Panc1 (cell line): ENCODE measurements at regions not wholly inside any gene's neighbourhood (a gene's known extent, or its start where the extent isn't known, plus 50 kb on each side); places are given as distances from the start of the nearest gene placed in this dataset.

Experiments
- ATAC-seq: fragments of 200-7000 bp; cut with Tn5 transposase; 2 replicates; pipeline ENCODE4 v1.9.1; 2020; ENCODE audit warnings: mild to moderate bottlenecking, moderate library complexity
- BruUV-seq: library from RNA; stranded (reverse); fragments of 400-500 nt; replicated peaks from 2 replicates; lab custom pipeline; 2021; lab: Mats Ljungman, UMichigan
- CTCF ChIA-PET: fragments of 300-600 bp; sonication (Branson Sonifier 250); formaldehyde crosslinking; loops from one replicate; lab custom pipeline; 2022; ENCODE audit warnings: antibody characterized with exemption; lab: Charles Lee
- POLR2A ChIA-PET: fragments of 300-600 bp; sonication (Branson Sonifier 250); formaldehyde crosslinking; loops from one replicate; lab custom pipeline; 2022; ENCODE audit warnings: antibody characterized with exemption; lab: Charles Lee
- DNase-seq: peaks from one replicate; pipeline ENCODE4 v3.0.0-alpha.2; 2010; ENCODE audit warnings: low read depth, low spot score
- H3K27ac ChIP-seq: 2 replicates; pipeline ENCODE4 v1.5.1; 2011; ENCODE audit warnings: mild to moderate bottlenecking, low read length, inconsistent platforms
- H3K27me3 ChIP-seq: fragments of 200-500 bp; sonication (Bioruptor generic); 2 replicates; pipeline ENCODE4 v1.6.0; 2014; ENCODE audit warnings: low read length, inconsistent platforms; ENCODE audit not compliant: control insufficient read depth, insufficient read depth
- H3K36me3 ChIP-seq: fragments of 200-500 bp; sonication (Bioruptor generic); 2 replicates; pipeline ENCODE4 v1.5.1; 2014; ENCODE audit warnings: inconsistent platforms, mild to moderate bottlenecking, low read length, moderate library complexity; ENCODE audit not compliant: control insufficient read depth, insufficient read depth
- H3K4me1 ChIP-seq: 2 replicates; pipeline ENCODE4 v1.5.1; 2011; ENCODE audit warnings: inconsistent platforms, mild to moderate bottlenecking, low read length, moderate library complexity; ENCODE audit not compliant: control insufficient read depth, insufficient read depth
- H3K4me3 ChIP-seq, 2 experiments: 2 replicates each; pipeline ENCODE4 v1.5.1; 2011 to 2012; ENCODE audit warnings: low read depth in 2 of 2, low read length in 2 of 2, mild to moderate bottlenecking in 2 of 2, inconsistent platforms in 1 of 2, moderate library complexity in 1 of 2
- H3K9me3 ChIP-seq: fragments of 200-500 bp; sonication (Bioruptor generic); 2 replicates; pipeline ENCODE4 v1.5.1; 2014; ENCODE audit warnings: low read depth, mild to moderate bottlenecking, inconsistent platforms, low read length, moderate library complexity; ENCODE audit not compliant: control insufficient read depth, insufficient read depth
- POLR2AphosphoS5 ChIP-seq: IDR thresholded peaks from 2 replicates; pipeline ENCODE4 v1.6.1; 2012; ENCODE audit warnings: mild to moderate bottlenecking, low read depth, low read length, moderate library complexity
- SIN3A ChIP-seq: IDR thresholded peaks from 2 replicates; pipeline ENCODE4 v1.6.1; 2012; ENCODE audit warnings: low read depth, mild to moderate bottlenecking, low read length, moderate library complexity, borderline replicate concordance; ENCODE audit not compliant: insufficient read depth
- TCF7L2 ChIP-seq: IDR thresholded peaks from 2 replicates; pipeline ENCODE4 v1.6.1; 2011; ENCODE audit warnings: mild to moderate bottlenecking, low read depth, low read length, inconsistent platforms
- in situ Hi-C: cut with HindIII; loops from 2 replicates; pipeline ENCODE4 v1.10.0; 2016; ENCODE audit warnings: low sequenced_read_pairs, low pct_unique_long_range_greater_than_20kb
- intact Hi-C: fragments of 100-400 bp; cut with micrococcal nuclease; formaldehyde crosslinking; loops from one replicate; pipeline ENCODE4 v1.10.0; 2022; ENCODE audit not compliant: unreplicated experiment
- TF ChIP-seq, protein P1 (sequence below), 2 experiments: IDR thresholded peaks; 2 replicates each; pipeline ENCODE4 v1.6.1; 2011 to 2012; ENCODE audit warnings: low read depth in 2 of 2, control low read depth in 1 of 2, low read length in 1 of 2, mild to moderate bottlenecking in 1 of 2, moderate library complexity in 1 of 2; ENCODE audit not compliant: insufficient read depth in 1 of 2
- TF ChIP-seq, protein P2 (sequence below): fragments of 450-650 bp; IDR thresholded peaks from 2 replicates; pipeline ENCODE4 v1.5.1; 2017; ENCODE audit warnings: mild to moderate bottlenecking

DNA sequence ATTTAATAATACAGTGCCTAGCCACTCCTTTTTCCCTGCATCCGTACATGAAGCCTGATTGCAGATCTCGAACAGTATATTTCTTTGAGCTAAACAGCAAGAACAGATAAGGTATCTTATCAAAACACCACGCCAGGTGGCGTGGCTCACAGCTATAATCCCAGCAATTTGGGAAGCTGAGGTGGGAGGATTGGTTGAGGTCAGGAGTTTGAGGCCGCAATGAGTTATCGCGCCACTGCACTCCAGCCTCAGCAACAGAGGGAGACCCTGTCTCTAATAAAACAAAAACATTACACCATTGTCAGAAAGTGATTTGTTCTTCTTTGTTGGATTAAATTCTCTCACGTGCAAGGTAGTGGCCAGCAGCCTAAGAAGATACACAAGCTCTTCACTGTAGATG lies 291.2 kb upstream of the DMRT1 start:
- ChIA-PET CTCF (interaction anchor here (0.5 kb wide), 1 partner anchor 13 kb away, joined by 3 read pairs; no protein-coding TSS in a partner anchor), POLR2A (no interaction called here)
- Histone ChIP-seq H3K27me3 (no peaks in the 10 kb centered on the region), H3K36me3 (no peaks in the 10 kb centered on the region), H3K4me1 (no peaks in the 10 kb centered on the region; the same call in 1 of the 2 replicates), H3K9me3 (no peaks in the 10 kb centered on the region), H3K27ac (no peak overlapping the region), H3K4me3 (no peak overlapping the region)
- TF ChIP-seq POLR2AphosphoS5 (no peak), SIN3A (no peak), TCF7L2 (no peak)
- TF ChIP-seq, protein P1, sequence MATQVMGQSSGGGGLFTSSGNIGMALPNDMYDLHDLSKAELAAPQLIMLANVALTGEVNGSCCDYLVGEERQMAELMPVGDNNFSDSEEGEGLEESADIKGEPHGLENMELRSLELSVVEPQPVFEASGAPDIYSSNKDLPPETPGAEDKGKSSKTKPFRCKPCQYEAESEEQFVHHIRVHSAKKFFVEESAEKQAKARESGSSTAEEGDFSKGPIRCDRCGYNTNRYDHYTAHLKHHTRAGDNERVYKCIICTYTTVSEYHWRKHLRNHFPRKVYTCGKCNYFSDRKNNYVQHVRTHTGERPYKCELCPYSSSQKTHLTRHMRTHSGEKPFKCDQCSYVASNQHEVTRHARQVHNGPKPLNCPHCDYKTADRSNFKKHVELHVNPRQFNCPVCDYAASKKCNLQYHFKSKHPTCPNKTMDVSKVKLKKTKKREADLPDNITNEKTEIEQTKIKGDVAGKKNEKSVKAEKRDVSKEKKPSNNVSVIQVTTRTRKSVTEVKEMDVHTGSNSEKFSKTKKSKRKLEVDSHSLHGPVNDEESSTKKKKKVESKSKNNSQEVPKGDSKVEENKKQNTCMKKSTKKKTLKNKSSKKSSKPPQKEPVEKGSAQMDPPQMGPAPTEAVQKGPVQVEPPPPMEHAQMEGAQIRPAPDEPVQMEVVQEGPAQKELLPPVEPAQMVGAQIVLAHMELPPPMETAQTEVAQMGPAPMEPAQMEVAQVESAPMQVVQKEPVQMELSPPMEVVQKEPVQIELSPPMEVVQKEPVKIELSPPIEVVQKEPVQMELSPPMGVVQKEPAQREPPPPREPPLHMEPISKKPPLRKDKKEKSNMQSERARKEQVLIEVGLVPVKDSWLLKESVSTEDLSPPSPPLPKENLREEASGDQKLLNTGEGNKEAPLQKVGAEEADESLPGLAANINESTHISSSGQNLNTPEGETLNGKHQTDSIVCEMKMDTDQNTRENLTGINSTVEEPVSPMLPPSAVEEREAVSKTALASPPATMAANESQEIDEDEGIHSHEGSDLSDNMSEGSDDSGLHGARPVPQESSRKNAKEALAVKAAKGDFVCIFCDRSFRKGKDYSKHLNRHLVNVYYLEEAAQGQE (IDR thresholded peaks at IDR 0.05; ENCODE audit: insufficient read depth in 1 of 2, low read depth in 2 of 2, low read length in 1 of 2), result no peak
- TF ChIP-seq, protein P2, sequence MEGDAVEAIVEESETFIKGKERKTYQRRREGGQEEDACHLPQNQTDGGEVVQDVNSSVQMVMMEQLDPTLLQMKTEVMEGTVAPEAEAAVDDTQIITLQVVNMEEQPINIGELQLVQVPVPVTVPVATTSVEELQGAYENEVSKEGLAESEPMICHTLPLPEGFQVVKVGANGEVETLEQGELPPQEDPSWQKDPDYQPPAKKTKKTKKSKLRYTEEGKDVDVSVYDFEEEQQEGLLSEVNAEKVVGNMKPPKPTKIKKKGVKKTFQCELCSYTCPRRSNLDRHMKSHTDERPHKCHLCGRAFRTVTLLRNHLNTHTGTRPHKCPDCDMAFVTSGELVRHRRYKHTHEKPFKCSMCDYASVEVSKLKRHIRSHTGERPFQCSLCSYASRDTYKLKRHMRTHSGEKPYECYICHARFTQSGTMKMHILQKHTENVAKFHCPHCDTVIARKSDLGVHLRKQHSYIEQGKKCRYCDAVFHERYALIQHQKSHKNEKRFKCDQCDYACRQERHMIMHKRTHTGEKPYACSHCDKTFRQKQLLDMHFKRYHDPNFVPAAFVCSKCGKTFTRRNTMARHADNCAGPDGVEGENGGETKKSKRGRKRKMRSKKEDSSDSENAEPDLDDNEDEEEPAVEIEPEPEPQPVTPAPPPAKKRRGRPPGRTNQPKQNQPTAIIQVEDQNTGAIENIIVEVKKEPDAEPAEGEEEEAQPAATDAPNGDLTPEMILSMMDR, result no peak
- in situ Hi-C loops, result no loop called here
- intact Hi-C loops, result no loop called here
- DNase-seq, result no peak
- no TSS peak for BruUV-seq
- no peak for ATAC-seq

DNA sequence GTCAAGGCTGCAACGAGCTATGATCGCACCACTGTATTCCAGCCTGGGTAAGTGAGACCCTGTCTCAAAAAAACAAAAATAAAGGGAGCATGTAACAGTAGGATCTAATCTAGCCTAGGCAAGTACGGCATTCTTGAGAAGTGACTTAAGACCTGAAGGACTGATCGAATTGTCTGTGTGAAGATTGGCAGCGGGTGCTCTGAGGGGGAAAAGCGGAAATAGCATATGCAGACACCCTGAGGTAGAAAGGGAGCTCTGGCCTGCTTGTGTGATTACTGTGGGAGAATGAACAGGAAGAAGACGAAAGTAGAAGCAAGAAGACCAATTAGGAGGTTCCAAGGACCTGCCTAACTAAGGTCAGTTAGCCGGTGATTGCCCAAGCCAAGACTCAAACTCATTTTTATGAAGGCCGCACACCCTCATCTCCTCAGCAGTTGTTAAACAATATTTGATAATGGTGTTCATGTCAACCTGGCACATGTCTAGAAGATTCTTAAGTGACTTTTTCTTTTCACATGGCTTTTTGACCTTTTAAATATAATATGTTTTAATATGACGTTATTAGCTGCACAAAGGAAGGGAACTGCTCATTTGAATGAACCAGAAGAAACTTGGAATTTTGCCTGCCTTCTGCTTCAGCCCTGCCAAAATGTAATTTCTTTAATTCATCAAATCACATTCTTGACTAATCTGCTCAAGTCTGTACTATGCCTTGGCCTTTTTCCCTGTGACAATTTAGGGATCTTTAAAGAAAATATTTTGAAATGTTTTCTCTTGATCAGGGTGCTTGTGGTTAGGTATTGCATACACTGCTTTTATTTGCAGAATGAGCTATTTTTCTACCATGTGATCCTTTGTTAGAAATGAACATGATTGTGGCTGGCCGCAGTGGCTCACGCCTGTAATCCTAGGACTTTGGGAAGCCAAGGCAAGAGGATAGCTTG lies 289.2 kb upstream of the DMRT1 start:
- no peak for ATAC-seq
- TF ChIP-seq, protein P2, result no peak
- TF ChIP-seq, protein P1 (IDR thresholded peaks at IDR 0.05; ENCODE audit: insufficient read depth in 1 of 2, low read depth in 2 of 2, low read length in 1 of 2), result no peak
- no peak for TF ChIP-seq POLR2AphosphoS5
- TF ChIP-seq TCF7L2, result no peak
- no peak for TF ChIP-seq SIN3A
- DNase-seq, result no peak
- Histone ChIP-seq H3K4me1 (peaks cover 5% of the 10 kb centered on the region; the same call in 1 of the 2 replicates), H3K27me3 (no peaks in the 10 kb centered on the region), H3K27ac (no peak overlapping the region), H3K9me3 (no peaks in the 10 kb centered on the region), H3K4me3 (no peak overlapping the region), H3K36me3 (no peaks in the 10 kb centered on the region)
- no TSS peak for BruUV-seq
- intact Hi-C loops, result no loop called here
- in situ Hi-C loops, result no loop called here
- POLR2A ChIA-PET, result no interaction called here
- CTCF ChIA-PET, result no interaction called here
